Gastroesophageal sphincter (tissue), 3 donors: ENCODE measurements at regions not wholly inside any gene's neighbourhood (a gene's known extent, or its start where the extent isn't known, plus 50 kb on each side); places are given as distances from the start of the nearest gene placed in this dataset.

ENCODE experiments used
- CTCF ChIP-seq, 4 experiments: fragments of 200-600 bp in 2 of 4; fragments of 450-650 bp in 2 of 4; sonication (generic) in 1 of 4; IDR thresholded peaks; one replicate each; pipeline ENCODE4 v1.5.1; 2017 to 2019; ENCODE audit warnings: antibody characterized with exemption in 4 of 4, mild to moderate bottlenecking in 2 of 4, moderate library complexity in 2 of 4
- EP300 ChIP-seq: sonication (generic); formaldehyde crosslinking; IDR thresholded peaks from one replicate; pipeline ENCODE4 v1.6.1; 2017; ENCODE audit warnings: antibody characterized with exemption, mild to moderate bottlenecking
- POLR2A ChIP-seq, 2 donors: fragments of 450-650 bp; IDR thresholded peaks; one replicate each; pipeline ENCODE4 v1.6.1; 2017; ENCODE audit warnings: antibody characterized with exemption in 2 of 2, mild to moderate bottlenecking in 2 of 2, moderate library complexity in 1 of 2
- POLR2AphosphoS5 ChIP-seq: sonication (generic); formaldehyde crosslinking; IDR thresholded peaks from one replicate; pipeline ENCODE4 v1.6.1; 2017; ENCODE audit warnings: antibody characterized with exemption

GRCh38 chr4:182102576-182102975, 140.6 kb upstream of the TENM3 start:
- no peak for TF ChIP-seq CTCF (IDR thresholded peaks at IDR 0.05)
- TF ChIP-seq EP300: no peak
- TF ChIP-seq POLR2A (IDR thresholded peaks at IDR 0.05): no peak
- TF ChIP-seq POLR2AphosphoS5: no peak
